HG03520 (cell line): ENCODE measurements at regions not wholly inside any gene's neighbourhood (a gene's known extent, or its start where the extent isn't known, plus 50 kb on each side); places are given as distances from the start of the nearest gene placed in this dataset.

Experiments used
- ATAC-seq: cut with Tn5 transposase; IDR thresholded peaks from one replicate; pipeline ENCODE4 v1.9.1; 2021; ENCODE audit warnings: mild to moderate bottlenecking, moderate library complexity; ENCODE audit not compliant: unreplicated experiment

GRCh38 chr11:92423115-92424034 lies 198.8 kb downstream of the FAT3 start:
- ATAC-seq: no peak

- no peak for ATAC-seq
Measured at GRCh38 chr11:92424281-92424680, 199.7 kb downstream of the FAT3 start.

- ATAC-seq: no peak
Measured at GRCh38 chr11:92425127-92425526, 200.5 kb downstream of the FAT3 start.

GRCh38 chr11:92432515-92432914 lies 207.9 kb downstream of the FAT3 start:
- ATAC-seq: no peak

- ATAC-seq: no peak
Measured at GRCh38 chr11:92436034-92436920, 211.7 kb downstream of the FAT3 start.

GRCh38 chr11:92439133-92439532 lies 214.5 kb downstream of the FAT3 start:
- ATAC-seq: no peak

- no peak for ATAC-seq
Measured at GRCh38 chr11:92440701-92441442, 216.3 kb downstream of the FAT3 start.

GRCh38 chr11:92441443-92441726 lies 216.8 kb downstream of the FAT3 start:
- ATAC-seq: no peak

- no peak for ATAC-seq
Measured at GRCh38 chr11:92443199-92443598, 218.6 kb downstream of the FAT3 start.

- no peak for ATAC-seq
Measured at GRCh38 chr11:92447586-92447985, 223.0 kb downstream of the FAT3 start.

GRCh38 chr11:92449222-92449621 lies 224.6 kb downstream of the FAT3 start:
- no peak for ATAC-seq

GRCh38 chr11:92449780-92450179 lies 225.2 kb downstream of the FAT3 start:
- no peak for ATAC-seq

GRCh38 chr11:92451063-92451462 lies 226.4 kb downstream of the FAT3 start:
- ATAC-seq: no peak

- ATAC-seq: no peak
Measured at GRCh38 chr11:92453055-92453454, 228.4 kb downstream of the FAT3 start.

- no peak for ATAC-seq
Measured at GRCh38 chr11:92455210-92455790, 230.7 kb downstream of the FAT3 start.

- no peak for ATAC-seq
Measured at GRCh38 chr11:92457250-92457649, 232.6 kb downstream of the FAT3 start.

- ATAC-seq: no peak
Measured at GRCh38 chr11:92458486-92458885, 233.9 kb downstream of the FAT3 start.

GRCh38 chr11:92460213-92460612 lies 235.6 kb downstream of the FAT3 start:
- no peak for ATAC-seq

- ATAC-seq: no peak
Measured at GRCh38 chr11:92461447-92461846, 236.8 kb downstream of the FAT3 start.

GRCh38 chr11:92462821-92463220 lies 238.2 kb downstream of the FAT3 start:
- no peak for ATAC-seq

- ATAC-seq: no peak
Measured at GRCh38 chr11:92464822-92465221, 240.2 kb downstream of the FAT3 start.
